Sigmoid colon (tissue), 6 donors: ENCODE measurements at regions not wholly inside any gene's neighbourhood (a gene's known extent, or its start where the extent isn't known, plus 50 kb on each side); places are given as distances from the start of the nearest gene placed in this dataset.

Source experiments
- DNase-seq: peaks from one replicate; pipeline ENCODE4 v3.0.0-alpha.2; 2019
- H3K27ac ChIP-seq, 4 donors: fragments of 200-600 bp; sonication (generic); one replicate each; pipeline ENCODE4 v1.5.1; 2016 to 2019; ENCODE audit warnings: mild to moderate bottlenecking in 1 of 4
- H3K27me3 ChIP-seq, 3 donors: fragments of 200-600 bp; sonication (generic); one replicate each; pipeline ENCODE4 v1.5.1; 2019; ENCODE audit warnings: mild to moderate bottlenecking in 1 of 3
- H3K36me3 ChIP-seq, 4 donors: fragments of 200-600 bp; sonication (generic); one replicate each; pipeline ENCODE4 v1.5.1; 2016 to 2019
- H3K4me1 ChIP-seq, 4 donors: fragments of 200-600 bp; sonication (generic); one replicate each; pipeline ENCODE4 v1.5.1; 2017 to 2019
- H3K4me3 ChIP-seq, 4 donors: fragments of 200-600 bp; sonication (generic); one replicate each; pipeline ENCODE4 v1.5.1; 2017 to 2019; ENCODE audit warnings: mild to moderate bottlenecking in 2 of 4, moderate library complexity in 1 of 4
- H3K9me3 ChIP-seq, 4 donors: fragments of 200-600 bp in 3 of 4; sonication (generic) in 3 of 4; one replicate each; pipeline versions ENCODE4 v1.5.1 to v1.6.1; 2013 to 2019
- EP300 ChIP-seq, 4 donors: sonication (generic); formaldehyde crosslinking; IDR thresholded peaks; one replicate each; pipeline ENCODE4 v1.6.1; 2017; ENCODE audit warnings: antibody characterized with exemption in 4 of 4
- POLR2A ChIP-seq, 2 donors: fragments of 450-650 bp; IDR thresholded peaks; one replicate each; pipeline ENCODE4 v1.6.1; 2016; ENCODE audit warnings: antibody characterized with exemption in 2 of 2, mild to moderate bottlenecking in 2 of 2, moderate library complexity in 2 of 2
- POLR2AphosphoS5 ChIP-seq, 4 donors: sonication (generic); formaldehyde crosslinking; IDR thresholded peaks; one replicate each; pipeline ENCODE4 v1.6.1; 2017; ENCODE audit warnings: antibody characterized with exemption in 4 of 4
- WGBS, 2 donors: extraction: QIAGEN DNeasy Blood & Tissue Kit; methylation state at CpG; one replicate each; pipeline ENCODE4 v1.1.7; 2013; 5-methylcytosine and 5-hydroxymethylcytosine counted together
- intact Hi-C: fragments of 100-400 bp; cut with DNase I; formaldehyde crosslinking; loops from one replicate; pipeline ENCODE4 v1.15.1; 2023
- TF ChIP-seq, protein P1 (sequence below), 4 experiments: fragments of 450-650 bp in 3 of 4; fragments of 200-600 bp in 1 of 4; IDR thresholded peaks; one replicate each; pipeline ENCODE4 v1.5.1; 2016 to 2019; ENCODE audit warnings: antibody characterized with exemption in 4 of 4, mild to moderate bottlenecking in 3 of 4, moderate library complexity in 2 of 4
- donor health status: healthy with polysubstance abuse.
- donor health status: healthy.

DNA sequence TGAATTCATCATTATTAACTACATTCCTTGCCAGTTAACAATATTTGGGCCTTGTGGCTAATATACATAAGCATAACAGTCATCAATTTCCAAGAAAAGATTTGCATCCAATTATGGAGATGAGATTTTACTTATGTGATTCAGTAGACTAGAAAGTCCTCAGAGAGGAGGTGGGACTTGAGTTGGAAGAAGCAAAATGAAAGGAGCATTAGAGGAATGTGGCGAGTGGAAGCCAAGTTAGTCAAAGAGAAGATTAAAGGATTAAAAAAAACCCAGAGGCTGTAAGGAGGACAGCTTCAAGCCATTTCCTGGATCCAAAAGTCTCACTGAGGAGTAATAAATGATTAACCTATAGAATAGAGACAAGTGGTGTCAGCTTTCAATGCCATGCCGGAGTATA lies 1099.4 kb upstream of the IGFBP7 start:
- no peaks in the 10 kb centered on the region for H3K4me1 ChIP-seq
- DNase-seq = no peak
- no peak overlapping the region for H3K27ac ChIP-seq
- no peaks in the 10 kb centered on the region for H3K36me3 ChIP-seq
- no peak overlapping the region for H3K4me3 ChIP-seq
- 46 to 81% methylated on average over 2 of the region's 2 CpGs for WGBS, 2 donors
- no peaks in the 10 kb centered on the region for H3K9me3 ChIP-seq
- TF ChIP-seq, protein P1, sequence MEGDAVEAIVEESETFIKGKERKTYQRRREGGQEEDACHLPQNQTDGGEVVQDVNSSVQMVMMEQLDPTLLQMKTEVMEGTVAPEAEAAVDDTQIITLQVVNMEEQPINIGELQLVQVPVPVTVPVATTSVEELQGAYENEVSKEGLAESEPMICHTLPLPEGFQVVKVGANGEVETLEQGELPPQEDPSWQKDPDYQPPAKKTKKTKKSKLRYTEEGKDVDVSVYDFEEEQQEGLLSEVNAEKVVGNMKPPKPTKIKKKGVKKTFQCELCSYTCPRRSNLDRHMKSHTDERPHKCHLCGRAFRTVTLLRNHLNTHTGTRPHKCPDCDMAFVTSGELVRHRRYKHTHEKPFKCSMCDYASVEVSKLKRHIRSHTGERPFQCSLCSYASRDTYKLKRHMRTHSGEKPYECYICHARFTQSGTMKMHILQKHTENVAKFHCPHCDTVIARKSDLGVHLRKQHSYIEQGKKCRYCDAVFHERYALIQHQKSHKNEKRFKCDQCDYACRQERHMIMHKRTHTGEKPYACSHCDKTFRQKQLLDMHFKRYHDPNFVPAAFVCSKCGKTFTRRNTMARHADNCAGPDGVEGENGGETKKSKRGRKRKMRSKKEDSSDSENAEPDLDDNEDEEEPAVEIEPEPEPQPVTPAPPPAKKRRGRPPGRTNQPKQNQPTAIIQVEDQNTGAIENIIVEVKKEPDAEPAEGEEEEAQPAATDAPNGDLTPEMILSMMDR (IDR thresholded peaks at IDR 0.05) = no peak
- no peak for TF ChIP-seq POLR2AphosphoS5 (IDR thresholded peaks at IDR 0.05)
- no peak for TF ChIP-seq EP300 (IDR thresholded peaks at IDR 0.05)
- TF ChIP-seq POLR2A (IDR thresholded peaks at IDR 0.05) = no peak
- intact Hi-C loops = no loop called here
- H3K27me3 ChIP-seq = no peaks in the 10 kb centered on the region

DNA sequence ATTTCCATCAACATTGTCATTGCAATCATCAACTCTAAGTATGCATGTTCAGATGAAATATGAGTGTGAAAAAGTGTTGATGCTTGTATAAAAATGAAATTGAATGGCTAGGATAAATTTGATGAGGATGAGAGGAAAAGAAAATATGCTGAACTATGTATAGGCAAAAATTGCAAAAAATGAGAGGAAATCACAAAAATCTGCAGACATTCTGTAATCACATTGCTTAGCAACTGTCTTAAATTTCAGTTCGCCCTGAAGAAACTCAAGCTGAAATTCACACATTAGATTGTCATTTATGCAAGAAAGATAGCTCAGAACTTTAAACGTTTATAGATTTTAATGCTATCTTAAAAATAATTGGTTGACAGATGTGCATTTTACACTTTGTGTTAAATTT lies 1098.8 kb upstream of the IGFBP7 start:
- H3K36me3 ChIP-seq = no peaks in the 10 kb centered on the region
- H3K4me3 ChIP-seq = no peak overlapping the region
- no peaks in the 10 kb centered on the region for H3K9me3 ChIP-seq
- intact Hi-C loops = no loop called here
- H3K27me3 ChIP-seq = no peaks in the 10 kb centered on the region
- no peak for TF ChIP-seq POLR2A (IDR thresholded peaks at IDR 0.05)
- TF ChIP-seq, protein P1 (IDR thresholded peaks at IDR 0.05) = no peak
- no peak for TF ChIP-seq POLR2AphosphoS5 (IDR thresholded peaks at IDR 0.05)
- no peak for TF ChIP-seq EP300 (IDR thresholded peaks at IDR 0.05)
- H3K27ac ChIP-seq = no peak overlapping the region
- 86 to 89% methylated on average over 2 of the region's 2 CpGs for WGBS, 2 donors
- no peak for DNase-seq
- no peaks in the 10 kb centered on the region for H3K4me1 ChIP-seq

DNA sequence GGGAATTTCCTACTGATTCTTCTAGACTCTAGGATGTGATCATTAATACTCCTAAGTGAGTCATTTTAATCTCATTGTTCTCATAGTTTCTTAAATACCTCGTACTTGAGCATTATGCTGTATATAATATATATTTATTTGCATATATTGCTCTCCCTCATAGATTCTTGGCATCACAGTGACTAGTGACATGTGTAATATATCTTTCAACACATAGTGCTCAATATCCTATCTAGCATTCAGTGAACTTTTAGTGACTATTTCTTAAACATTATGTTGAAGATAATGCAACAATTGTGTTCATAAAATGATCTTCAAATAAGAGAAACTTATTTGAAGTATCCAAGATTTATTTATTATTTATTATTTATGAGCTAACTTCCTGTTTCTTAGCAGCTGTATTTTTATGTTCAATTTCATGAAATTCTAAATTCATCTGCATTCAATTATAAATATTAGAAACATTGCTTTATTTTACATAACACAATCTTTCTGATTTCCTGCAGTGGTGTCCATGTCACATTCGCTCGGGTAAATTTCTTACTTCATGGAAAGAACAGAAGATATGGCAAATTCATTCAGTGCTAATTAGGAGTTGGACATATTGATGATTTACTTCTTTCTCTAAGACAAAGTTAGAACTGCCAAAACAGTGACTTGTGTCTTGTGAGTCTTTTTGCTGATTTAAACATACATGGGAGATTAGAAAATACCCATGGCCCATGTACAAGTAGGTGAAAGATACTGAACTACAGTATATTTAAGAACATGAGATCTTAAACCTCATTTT lies 1095.5 kb upstream of the IGFBP7 start:
- Histone ChIP-seq H3K9me3 (no peaks in the 10 kb centered on the region), H3K36me3 (no peaks in the 10 kb centered on the region), H3K27me3 (no peaks in the 10 kb centered on the region), H3K4me1 (no peaks in the 10 kb centered on the region), H3K27ac (no peak overlapping the region), H3K4me3 (no peak overlapping the region)
- 80 to 83% methylated on average over 3 of the region's 3 CpGs for WGBS, 2 donors
- no peak for DNase-seq
- intact Hi-C loops = no loop called here
- TF ChIP-seq POLR2A (IDR thresholded peaks at IDR 0.05) = no peak
- TF ChIP-seq EP300 (IDR thresholded peaks at IDR 0.05) = no peak
- TF ChIP-seq, protein P1 (IDR thresholded peaks at IDR 0.05) = no peak
- TF ChIP-seq POLR2AphosphoS5 (IDR thresholded peaks at IDR 0.05) = no peak

DNA sequence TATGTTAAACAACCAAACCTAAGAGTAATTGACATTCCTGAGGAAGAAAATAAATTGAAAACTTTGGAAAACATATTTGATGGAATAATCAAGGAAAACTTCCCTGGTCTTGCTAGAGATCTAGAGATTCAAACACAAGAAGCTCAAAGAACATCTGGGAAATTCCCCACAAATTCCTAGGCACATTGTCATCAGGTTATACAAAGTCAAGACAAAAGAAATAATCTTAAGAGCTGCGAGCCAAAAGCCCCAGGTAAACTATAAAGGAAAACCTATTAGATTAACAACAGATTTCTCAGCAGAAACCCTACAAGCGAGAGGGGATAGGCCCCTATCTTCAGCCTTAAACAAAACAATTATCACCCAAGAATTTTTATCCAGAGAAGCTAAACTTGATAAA lies 1082.0 kb upstream of the IGFBP7 start:
- intact Hi-C loops = no loop called here
- DNase-seq = no peak
- Histone ChIP-seq H3K4me1 (no peaks in the 10 kb centered on the region), H3K4me3 (no peak overlapping the region), H3K36me3 (no peaks in the 10 kb centered on the region), H3K27ac (no peak overlapping the region), H3K27me3 (no peaks in the 10 kb centered on the region), H3K9me3 (peaks cover 0 to 4% (median 0%) of the 10 kb centered on the region in 4 donors)
- no peak for TF ChIP-seq POLR2AphosphoS5 (IDR thresholded peaks at IDR 0.05)
- WGBS, 2 donors = 61 to 73% methylated on average over 2 of the region's 2 CpGs

DNA sequence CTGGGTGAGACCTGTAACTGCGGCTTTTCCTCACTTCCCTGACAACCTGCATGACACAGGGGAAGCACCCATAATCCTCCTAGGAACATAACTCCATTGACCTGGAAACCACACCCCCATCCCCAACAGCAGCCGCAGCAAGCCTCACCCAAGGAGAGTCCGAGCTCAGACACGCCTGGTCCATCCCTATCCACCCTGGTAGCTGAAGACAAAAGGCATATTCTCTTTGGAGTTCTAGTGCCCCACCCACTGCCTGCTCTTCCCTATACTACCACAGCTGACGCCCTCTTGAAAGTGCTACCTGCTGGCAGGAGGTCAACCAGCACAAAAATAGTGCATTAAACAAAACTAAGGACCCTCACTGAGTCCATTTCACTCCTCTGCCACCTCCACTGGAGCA lies 1080.9 kb upstream of the IGFBP7 start:
- intact Hi-C loops = no loop called here
- Histone ChIP-seq H3K36me3 (no peaks in the 10 kb centered on the region), H3K27me3 (no peaks in the 10 kb centered on the region), H3K4me3 (no peak overlapping the region), H3K9me3 (peaks cover 0 to 4% (median 0%) of the 10 kb centered on the region in 4 donors), H3K4me1 (no peaks in the 10 kb centered on the region), H3K27ac (no peak overlapping the region)
- TF ChIP-seq POLR2A (IDR thresholded peaks at IDR 0.05) (no peak), POLR2AphosphoS5 (IDR thresholded peaks at IDR 0.05) (no peak), EP300 (IDR thresholded peaks at IDR 0.05) (no peak)
- TF ChIP-seq, protein P1 (IDR thresholded peaks at IDR 0.05) = no peak
- WGBS, 2 donors = 67 to 82% methylated on average over 5 of the region's 5 CpGs
- DNase-seq = no peak
